ENCODE measurements at regions not wholly inside any gene's neighbourhood (a gene's known extent, or its start where the extent isn't known, plus 50 kb on each side); places are given as distances from the start of the nearest gene placed in this dataset.

DNA sequence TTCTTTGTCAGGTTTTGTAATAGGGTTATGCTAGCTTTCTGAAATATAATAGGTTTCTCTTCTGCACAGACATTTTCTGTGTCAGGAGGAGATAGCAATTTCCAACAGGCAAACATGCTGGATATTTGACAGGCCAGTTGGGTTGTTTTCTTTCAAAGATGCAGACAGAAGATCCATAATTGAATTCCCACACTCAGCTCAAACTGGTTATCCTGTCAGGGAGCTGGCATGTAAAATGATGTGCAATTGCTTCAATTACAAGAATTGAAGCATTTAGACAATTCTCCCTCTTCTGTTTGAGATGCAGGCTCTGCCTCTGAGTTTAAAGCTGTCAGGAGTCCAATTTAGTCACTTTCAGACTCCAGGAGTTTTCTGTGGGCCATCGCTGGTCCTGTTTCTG lies 146.2 kb upstream of the ZKSCAN2 start:
- TF ChIP-seq CTCF (IDR thresholded peaks at IDR 0.05; ENCODE audit: insufficient read depth, low read depth, low read length) (no peak), EZH2 (IDR thresholded peaks at IDR 0.05; ENCODE audit: insufficient read depth, low read length) (no peak)

All from astrocyte (in vitro differentiated cells and primary cell).